HG02852 (cell line): ENCODE measurements at regions not wholly inside any gene's neighbourhood (a gene's known extent, or its start where the extent isn't known, plus 50 kb on each side); places are given as distances from the start of the nearest gene placed in this dataset.

ENCODE experiments used
- ATAC-seq: cut with Tn5 transposase; IDR thresholded peaks from one replicate; pipeline ENCODE4 v1.9.1; 2021; ENCODE audit warnings: mild to moderate bottlenecking, moderate library complexity; ENCODE audit not compliant: unreplicated experiment

- ATAC-seq, result no peak
Observed at GRCh38 chr9:38287420-38287985, 105.0 kb upstream of the ALDH1B1 start.

GRCh38 chr9:38286766-38287165 lies 105.7 kb upstream of the ALDH1B1 start:
- no peak for ATAC-seq

GRCh38 chr9:38286357-38286756 lies 106.1 kb upstream of the ALDH1B1 start:
- no peak for ATAC-seq

- ATAC-seq, result no peak
Observed at GRCh38 chr9:38285236-38285635, 107.3 kb upstream of the ALDH1B1 start.

GRCh38 chr9:38284588-38285051 lies 107.9 kb upstream of the ALDH1B1 start:
- no peak for ATAC-seq

GRCh38 chr9:38284039-38284575 lies 108.4 kb upstream of the ALDH1B1 start:
- no peak for ATAC-seq

- no peak for ATAC-seq
Observed at GRCh38 chr9:38282756-38283155, 109.7 kb upstream of the ALDH1B1 start.

GRCh38 chr9:38281917-38282316 lies 110.6 kb upstream of the ALDH1B1 start:
- ATAC-seq, result no peak

- ATAC-seq, result no peak
Observed at GRCh38 chr9:38281196-38281595, 111.3 kb upstream of the ALDH1B1 start.

GRCh38 chr9:38280251-38280800 lies 112.2 kb upstream of the ALDH1B1 start:
- no peak for ATAC-seq

GRCh38 chr9:38278931-38279679 lies 113.4 kb upstream of the ALDH1B1 start:
- no peak for ATAC-seq

GRCh38 chr9:38278457-38278856 lies 114.0 kb upstream of the ALDH1B1 start:
- ATAC-seq, result no peak

- ATAC-seq, result no peak
Observed at GRCh38 chr9:38277601-38278200, 114.8 kb upstream of the ALDH1B1 start.

GRCh38 chr9:38276771-38277439 lies 115.6 kb upstream of the ALDH1B1 start:
- no peak for ATAC-seq

GRCh38 chr9:38274800-38275199 lies 117.7 kb upstream of the ALDH1B1 start:
- ATAC-seq, result no peak

- ATAC-seq, result no peak
Observed at GRCh38 chr9:38272710-38273109, 119.8 kb upstream of the ALDH1B1 start.

GRCh38 chr9:38271666-38272241 lies 120.7 kb upstream of the ALDH1B1 start:
- ATAC-seq, result no peak

- no peak for ATAC-seq
Observed at GRCh38 chr9:38269775-38270174, 122.7 kb upstream of the ALDH1B1 start.

- ATAC-seq, result no peak
Observed at GRCh38 chr9:38263532-38263931, 129.0 kb upstream of the ALDH1B1 start.

- ATAC-seq, result no peak
Observed at GRCh38 chr9:38259519-38260218, 132.8 kb upstream of the ALDH1B1 start.
